Retina (tissue), 1 donor: ENCODE measurements at regions not wholly inside any gene's neighbourhood (a gene's known extent, or its start where the extent isn't known, plus 50 kb on each side); places are given as distances from the start of the nearest gene placed in this dataset.

ENCODE experiments used
- DNase-seq: peaks from one replicate; pipeline ENCODE4 v3.0.0-alpha.2; 2016

DNA sequence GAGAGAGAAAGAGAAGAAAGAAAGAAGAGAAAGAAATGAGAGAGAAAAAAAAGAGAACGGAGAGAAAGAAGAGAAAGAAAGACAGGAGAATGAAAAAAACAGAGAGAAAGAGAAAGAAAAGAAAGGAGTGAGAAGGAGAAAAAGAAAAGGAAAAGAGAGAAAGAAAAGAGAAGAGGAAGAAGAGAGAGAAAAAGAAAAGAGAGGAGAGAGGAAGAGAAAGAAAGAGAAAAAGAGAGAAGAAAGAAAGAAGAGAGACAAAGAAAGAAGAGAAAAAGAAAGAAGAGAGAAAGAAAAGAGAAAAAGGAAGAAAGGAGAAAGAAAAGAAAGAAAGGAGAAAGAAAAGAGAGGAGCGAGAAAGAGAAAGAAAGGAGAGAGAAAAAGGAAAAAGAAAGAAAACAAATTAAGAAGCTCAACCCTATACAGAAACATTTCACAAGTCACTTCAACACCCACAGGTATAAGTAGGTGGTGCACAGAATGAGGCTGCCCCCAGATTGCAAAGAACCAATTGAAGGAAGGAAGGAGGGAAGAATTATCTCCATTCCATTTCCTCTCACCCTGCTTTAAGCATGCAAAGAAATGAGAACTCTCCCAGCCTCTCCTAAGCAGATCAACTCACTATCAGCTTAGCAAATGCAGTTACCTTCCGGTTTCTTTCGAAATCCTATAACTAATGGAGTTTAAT lies 98.8 kb upstream of the CACNA1A start:
- no peak for DNase-seq

DNA sequence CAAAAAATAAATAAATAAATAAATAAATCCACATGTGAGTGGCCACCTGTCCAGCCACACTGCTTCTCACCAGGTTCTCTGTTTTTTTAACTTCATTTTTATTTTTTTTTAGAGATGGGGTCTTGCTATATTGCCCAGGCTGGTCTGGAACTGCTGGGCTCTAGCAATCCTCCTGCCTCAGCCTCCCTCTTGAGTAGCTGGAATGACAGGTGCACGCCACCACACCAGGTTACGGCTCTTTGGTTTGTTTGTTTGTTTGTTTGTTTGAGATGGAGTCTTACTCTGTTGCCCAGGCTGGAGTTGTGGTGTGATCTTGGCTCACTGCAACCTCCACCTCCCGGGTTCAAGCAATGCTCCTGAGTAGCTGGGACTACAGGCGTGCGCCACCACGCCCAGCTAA lies 94.5 kb upstream of the CACNA1A start:
- DNase-seq, result no peak

- DNase-seq, result no peak
These were observed 93.8 kb upstream of the CACNA1A start for GRCh38 chr19:13600091-13600490.

DNA sequence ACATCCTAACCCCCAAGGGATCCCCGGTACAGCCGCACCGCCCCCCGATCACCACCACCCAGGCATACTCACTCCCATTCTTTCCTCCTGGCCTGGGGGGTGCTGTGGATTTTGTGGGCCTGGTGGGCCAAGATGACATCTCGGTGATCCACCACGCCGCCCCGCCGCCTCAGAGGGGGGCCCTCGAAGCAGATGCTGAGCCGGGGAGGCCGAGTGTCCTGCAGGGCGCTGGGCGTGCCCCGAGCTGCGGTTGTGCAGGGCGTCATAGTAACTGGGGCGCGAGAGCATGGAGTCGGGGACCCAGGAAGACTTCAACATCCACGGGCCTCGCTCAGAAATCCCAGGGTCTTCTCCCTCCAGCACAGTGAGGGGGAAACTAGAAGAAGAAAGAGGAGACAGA lies 93.4 kb upstream of the CACNA1A start:
- no peak for DNase-seq

- no peak for DNase-seq
These were observed 91.8 kb upstream of the CACNA1A start for GRCh38 chr19:13598098-13598497.

DNA sequence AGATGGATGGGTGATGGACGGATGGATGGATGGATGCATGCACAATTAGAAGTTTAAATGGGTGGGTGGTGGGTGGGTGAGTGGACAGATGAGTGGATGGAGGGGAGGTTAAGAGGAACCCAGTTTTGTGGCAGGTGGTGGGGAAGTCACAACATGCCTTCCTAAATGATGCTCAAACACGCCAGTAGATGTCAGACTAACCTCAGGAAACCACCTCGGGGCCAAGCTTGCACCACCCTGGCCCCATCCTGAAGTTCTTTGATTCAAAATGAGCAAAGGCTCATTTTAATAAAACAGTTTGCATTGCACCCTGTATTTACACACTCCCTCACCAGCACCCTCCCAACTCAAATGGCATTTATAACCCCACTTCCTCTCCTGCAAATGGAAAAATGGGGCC lies 91.4 kb upstream of the CACNA1A start:
- peak; percentile 69 for DNase-seq

DNA sequence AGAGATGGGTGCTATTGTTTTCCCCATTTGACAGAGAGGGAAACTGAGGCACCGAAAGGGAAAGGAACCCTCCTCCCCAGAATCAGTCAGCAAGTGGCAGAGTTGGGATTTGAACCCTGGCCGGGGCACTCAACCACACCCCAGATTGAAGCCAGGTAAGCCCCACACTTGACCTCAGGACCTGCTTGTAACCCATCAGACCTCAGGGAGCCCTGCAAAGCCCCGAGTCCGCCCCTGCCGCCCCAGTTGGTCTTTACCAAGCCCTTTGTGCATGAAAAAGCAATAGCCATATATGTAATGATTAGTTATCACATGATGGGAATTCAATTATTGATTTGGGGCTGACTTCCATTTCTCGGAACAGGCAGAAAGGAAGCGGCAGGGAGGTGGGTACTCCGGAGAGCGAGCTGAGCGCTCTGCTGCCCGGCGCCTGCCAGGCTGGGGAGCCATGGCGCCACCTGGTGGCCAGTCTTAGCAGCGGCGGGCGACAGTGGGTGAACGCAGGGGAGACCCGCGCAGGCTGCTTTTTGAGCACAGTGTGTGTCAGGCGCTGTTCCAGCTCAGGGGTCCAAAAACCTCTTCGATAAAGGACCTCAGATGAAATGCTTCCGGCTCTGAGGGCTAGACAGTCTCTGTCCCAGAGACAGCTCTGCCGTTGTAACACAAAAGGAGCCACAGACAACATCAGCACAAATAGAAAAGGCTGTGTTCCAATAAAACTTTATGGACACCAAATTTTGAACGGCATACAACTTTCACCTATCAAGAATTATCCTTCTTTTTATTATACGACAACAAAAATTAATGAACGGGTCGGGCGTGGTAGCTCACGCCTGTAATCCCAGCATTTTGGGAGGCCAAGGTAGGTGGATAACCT lies 82.9 kb upstream of the CACNA1A start:
- peak; percentile 90 for DNase-seq

GRCh38 chr19:13585512-13585911 lies 79.2 kb upstream of the CACNA1A start:
- DNase-seq, result no peak

- DNase-seq, result no peak
These were observed 77.5 kb upstream of the CACNA1A start for GRCh38 chr19:13583753-13584152.

- DNase-seq, result no peak
These were observed 76.8 kb upstream of the CACNA1A start for GRCh38 chr19:13583114-13583513.

GRCh38 chr19:13581576-13581975 lies 75.3 kb upstream of the CACNA1A start:
- peak; percentile 56 for DNase-seq

DNA sequence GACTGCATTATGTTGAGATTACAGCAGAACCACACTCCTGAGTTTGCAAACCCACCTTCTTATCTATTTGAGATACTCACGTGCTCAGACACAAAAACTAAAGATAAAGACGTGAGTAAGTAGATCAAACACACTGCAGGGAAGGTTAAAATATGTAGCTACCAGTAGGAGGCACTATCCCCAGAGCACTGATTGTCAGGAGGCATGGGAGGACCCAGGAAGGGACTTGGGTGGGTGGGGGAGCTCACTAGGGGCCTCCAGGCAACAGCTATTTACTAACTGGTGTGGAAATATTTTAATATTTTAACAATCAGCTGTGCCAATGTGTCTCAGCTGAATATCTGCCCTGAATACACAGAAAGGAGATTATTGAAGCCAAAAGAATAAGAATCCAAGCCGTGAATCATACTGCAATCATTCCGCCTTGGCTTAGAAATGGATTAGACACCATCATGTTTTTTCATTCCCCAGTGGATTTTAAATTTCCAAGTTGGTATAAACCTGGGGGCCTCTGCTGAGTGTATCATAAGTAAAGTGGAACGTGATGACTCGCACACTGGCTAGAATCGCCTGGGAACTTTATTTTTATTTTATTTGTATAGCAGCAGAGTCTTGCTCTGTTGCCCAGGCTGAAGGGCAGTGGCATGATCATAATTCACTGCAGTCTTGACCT lies 73.2 kb upstream of the CACNA1A start:
- DNase-seq, result no peak

DNA sequence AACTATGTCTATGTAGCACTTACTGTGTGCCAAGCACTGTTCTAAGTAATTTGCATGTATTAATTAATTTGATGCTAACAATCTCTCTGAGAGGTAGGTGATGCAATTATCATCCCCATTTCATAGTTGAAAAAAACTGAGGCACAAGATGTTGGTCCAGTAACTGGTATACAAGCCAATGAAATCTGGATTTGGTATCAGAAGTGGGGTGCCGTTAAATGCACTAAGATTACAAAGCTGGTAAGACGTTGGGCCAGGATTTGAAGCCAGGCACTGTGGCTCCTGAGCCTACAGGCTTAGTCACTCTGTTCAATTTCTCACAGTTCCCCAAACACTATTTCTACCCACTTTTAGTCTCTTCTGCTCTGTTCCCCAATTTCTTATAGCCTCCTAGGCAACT lies 70.4 kb upstream of the CACNA1A start:
- DNase-seq, result no peak

- no peak for DNase-seq
These were observed 68.7 kb upstream of the CACNA1A start for GRCh38 chr19:13574933-13575332.

- DNase-seq, result no peak
These were observed 66.9 kb upstream of the CACNA1A start for GRCh38 chr19:13573056-13573667.

- no peak for DNase-seq
These were observed 55.2 kb upstream of the CACNA1A start for GRCh38 chr19:13561461-13561860.

DNA sequence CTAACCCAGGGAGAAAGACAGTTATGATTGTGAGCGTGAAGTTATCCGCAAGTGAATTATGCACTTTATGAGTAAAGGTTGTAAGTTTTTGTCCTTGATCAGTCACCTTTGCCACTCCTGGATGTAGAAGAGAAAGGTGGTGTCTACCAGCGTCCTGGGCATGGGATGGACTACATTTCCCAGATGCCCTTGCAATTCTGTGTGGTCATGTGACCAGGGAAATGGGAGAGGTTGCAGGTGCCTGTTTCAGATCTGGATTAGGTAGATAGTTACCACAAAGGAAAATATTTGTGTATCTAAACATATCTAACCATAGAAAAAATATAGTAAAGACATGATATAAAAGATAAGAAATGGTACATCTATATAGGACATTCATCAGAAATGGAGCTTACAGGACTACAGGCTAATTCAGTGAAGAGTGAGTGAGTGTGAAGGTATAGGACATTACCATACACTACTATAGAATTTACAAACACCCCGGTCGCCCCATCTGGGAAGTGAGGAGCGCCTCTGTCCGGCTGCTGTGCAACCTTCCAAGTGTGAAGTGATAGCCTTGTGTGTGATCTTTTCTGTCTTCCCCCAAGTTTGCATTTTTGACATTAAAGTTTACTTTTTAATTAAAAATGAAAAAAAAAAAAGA lies 51.6 kb upstream of the CACNA1A start:
- no peak for DNase-seq

- DNase-seq, result no peak
These were observed 50.3 kb upstream of the CACNA1A start for GRCh38 chr19:13556552-13556951.
